Left kidney (tissue), 1 donor: ENCODE measurements at regions not wholly inside any gene's neighbourhood (a gene's known extent, or its start where the extent isn't known, plus 50 kb on each side); places are given as distances from the start of the nearest gene placed in this dataset.
"Not testable (repeated sequence)": the region's sequence is repeated elsewhere in the genome, so short reads cannot be mapped to it uniquely, and the experiment has no call there.

Experiments used
- DNase-seq: peaks from one replicate; pipeline ENCODE4 v3.0.0-alpha.2; 2013

DNA sequence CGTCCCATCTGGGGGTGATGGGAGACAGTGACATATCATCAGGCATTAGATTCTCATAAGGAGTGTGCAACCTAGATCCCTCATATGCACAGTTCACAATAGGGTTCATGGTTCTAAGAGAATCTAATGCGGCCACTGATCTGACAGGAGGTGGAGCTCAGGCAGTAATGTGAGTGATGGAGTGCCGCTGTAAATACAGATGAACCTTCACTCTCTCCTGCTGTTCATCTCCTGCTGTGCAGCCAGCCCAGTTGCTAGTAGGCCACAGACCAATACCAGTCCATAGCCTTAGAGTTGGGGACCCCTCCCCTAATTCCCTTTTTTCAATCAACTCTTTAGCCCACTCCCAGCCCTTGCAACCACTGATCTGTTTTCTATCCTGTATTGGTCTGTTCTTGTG lies 581.1 kb upstream of the AUTS2 start:
- DNase-seq = no peak

DNA sequence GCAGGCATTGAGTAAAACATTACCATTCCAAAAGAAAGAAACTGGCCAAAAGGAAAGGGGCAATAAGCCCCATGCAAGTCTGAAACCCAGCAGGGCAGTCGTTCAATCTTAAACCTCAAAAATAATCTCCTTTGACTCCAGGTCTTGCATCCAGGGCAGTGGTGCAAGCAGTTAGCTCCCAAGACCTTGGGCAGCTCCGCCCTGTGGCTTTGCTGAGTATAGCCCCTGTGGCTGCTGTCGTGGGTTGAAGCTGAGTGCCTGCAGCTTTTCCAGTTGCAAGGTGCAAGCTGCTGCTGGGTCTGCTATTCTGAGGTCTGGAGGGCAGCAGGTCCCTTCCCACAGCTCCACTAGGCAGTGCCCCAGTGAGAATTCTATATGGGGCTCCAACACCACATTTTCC lies 580.1 kb upstream of the AUTS2 start:
- DNase-seq = no peak

DNA sequence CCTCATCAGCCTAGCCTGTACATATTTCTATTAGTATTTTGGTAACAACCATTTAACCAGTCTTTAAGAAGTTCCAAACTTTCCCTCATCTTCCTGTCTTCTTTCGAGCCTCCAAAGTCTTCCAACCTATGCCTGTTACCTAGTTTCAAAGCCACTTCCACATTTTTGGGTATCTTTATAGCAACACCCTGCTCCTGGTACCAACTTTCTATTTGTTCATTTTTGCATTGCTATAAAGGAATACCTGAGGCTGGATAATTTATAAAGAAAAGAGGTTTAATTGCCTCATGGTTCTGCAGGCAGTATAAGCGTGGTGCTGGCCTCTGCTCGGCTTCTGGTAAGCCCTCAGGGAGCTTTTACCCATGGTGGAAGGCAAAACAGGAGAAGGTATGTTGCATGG lies 578.8 kb upstream of the AUTS2 start:
- no peak for DNase-seq

DNA sequence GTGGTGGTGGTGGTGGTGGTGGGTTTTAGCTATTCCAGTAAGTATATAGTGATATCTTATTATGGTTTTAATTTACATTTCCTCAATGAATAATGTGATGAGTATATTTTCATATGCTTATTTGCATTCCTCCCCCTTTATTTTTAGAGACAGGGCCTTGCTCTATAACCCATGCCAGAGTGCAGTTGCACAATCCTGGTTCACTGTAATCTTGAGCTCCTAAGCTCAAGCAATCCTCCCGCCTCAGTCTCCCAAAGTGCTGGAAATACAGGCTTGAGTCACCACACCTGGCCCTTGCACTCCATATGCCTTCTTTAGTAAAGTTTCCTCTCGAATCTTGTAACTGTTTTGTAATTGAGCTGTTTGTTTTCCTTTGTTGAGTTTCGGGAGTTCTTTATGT lies 577.7 kb upstream of the AUTS2 start:
- no peak for DNase-seq

DNA sequence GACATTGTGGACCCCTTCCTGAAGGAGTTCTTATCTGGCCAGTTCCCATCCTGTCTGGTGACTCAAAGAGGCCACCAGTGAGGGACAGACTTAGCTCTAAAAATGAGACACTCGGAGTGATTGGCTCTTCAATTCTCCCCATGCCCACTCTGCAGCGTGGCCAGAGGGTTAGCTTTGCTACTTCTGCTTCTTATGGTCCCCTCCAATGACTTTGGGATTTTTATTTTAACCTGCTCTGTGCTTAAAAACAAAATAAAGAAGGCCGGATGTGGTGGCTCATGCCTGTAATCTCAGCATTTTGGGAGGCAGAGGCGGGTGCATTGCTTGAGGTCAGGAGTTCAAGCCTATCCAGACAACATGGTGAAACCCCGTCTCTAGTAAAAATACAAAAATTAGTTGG lies 573.0 kb upstream of the AUTS2 start:
- DNase-seq = no peak

DNA sequence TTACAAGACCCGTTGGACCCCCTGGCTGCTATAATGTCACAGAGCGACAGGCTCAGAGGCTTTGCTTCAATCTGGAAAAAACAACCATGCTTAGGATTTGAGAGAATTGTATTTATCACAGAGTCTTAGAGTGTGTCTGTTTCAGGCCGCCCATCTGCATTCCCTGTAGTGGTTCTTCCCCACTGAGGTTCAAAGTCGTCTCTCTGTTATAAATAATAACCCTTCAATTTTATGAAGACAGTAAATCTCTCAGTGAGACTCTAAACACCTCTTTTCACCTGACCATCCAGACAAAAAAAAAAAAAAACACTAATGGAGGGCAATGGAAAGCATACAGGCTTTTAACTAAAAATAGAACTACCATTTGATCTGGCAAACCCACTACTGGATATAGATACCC lies 565.4 kb upstream of the AUTS2 start:
- no peak for DNase-seq

DNA sequence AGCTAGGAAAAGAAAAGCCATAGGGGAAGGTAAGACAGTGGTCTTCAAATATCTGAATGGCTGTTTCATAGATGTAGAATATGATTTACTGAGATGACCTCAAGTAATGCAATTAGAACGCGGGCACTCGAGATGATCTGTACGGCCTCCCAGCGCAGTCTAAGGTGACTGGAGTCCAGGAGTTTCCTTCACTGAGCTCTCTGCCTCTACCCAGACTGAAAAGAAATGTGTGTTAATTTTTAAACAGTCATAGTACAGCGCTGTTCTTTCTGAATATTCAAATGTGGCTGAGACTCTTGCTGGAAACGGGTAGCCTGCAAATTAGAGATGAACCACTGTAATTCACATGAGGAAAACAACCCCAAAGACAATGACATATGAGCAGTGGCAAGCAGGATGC lies 562.4 kb upstream of the AUTS2 start:
- DNase-seq = no peak

DNA sequence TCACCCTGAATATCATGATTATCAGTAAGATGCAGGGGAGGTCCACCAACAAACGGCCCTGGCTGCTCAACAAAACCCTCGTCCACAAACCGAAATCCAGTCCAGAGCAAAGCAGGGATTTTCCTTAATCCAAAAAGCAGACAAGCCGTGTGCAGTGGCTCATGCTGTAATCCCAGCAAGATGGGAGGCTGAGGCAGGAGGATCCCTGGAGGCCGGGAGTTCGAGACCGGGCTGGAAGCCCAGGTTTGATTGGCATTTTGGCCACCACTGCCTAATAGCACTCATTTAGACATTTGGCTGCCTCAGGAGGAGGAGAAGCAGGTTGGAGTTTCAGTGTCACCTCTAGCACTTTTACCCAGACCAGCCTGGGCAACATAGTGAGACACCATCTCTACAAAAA lies 562.0 kb upstream of the AUTS2 start:
- no peak for DNase-seq

DNA sequence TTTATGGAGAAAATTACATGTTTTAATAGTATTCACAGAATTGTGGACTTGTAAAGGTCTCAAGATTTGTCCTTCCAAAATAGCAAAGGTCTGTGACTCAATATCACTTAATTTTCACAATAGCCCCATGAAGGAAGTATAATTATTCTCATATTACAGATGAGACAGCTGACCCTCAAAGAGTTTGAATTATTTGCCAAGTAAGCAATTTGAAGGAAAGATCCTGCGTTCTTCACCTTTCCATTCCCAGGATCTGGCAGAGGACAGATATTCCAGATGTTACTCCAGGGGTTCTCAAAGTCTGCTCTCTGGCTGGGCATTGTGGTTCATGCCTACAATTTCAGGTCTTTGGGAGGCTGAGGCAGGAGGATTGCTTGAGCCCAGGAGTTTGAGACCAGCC lies 559.4 kb upstream of the AUTS2 start:
- DNase-seq = no peak

DNA sequence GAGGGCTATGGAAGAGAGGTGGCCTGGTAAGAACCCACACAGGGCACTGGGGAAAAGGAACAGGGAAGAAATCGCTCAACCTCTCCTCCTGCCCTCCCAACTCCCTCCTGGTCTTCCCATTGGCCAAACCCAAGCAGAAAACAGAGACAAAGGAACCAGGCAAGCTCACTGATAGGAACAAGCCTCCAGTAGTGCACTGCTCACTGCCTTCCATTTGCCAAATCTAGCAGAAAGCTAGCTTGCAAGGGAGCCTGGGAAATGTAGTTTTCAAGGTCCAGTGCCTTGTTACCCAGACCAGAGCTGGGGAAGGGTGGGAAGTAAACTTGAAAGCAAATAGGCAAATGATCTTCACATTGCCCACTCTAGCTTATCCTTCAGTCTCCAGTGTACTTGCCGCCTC lies 556.1 kb upstream of the AUTS2 start:
- no peak for DNase-seq

DNA sequence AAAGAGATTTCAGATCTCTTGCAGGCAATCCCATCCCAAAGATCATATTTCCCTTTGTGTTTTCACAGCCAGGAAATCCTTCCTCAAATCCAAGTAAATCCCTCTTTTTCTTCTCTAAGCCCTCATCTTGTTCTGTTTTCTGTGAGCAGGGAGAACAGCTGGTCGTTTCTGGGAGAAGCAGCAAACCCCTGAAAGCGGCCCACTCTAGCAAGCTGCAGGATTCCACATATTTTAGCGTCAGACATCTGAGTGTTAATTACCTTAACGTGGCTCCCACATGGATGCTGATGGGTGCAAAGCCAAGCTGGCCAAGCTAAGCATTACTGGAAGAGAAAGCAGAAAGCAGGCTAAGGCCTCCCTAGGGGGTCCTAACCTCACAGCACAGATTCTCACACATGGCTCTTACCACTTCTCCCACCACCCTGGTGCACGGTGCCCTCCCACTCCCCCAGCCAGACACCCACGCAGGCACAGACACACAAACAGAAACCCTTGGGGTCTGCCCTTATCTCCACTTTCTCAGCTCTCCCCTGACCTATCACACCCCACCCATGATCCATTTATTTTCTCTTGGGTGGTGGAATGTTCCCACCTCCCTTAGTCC lies 551.0 kb upstream of the AUTS2 start:
- no peak for DNase-seq

DNA sequence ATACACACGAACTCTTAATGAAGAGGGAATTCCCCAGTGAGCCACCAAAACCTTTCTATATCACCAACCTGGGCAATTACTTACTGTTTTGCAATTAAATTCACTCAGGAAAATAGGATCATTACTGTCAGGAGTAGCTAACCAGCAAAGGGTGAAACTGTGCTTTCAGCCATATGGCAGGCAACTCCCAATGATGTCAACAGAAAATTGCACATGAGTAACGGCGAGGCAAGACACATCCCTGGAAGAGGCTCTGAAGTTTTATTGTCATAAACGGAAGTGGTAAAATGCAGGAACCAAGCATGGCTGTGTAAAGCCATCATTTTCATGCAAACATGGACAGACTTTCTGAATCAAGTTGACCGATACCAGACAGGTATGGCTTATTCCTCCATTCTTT lies 548.9 kb upstream of the AUTS2 start:
- no peak for DNase-seq

DNA sequence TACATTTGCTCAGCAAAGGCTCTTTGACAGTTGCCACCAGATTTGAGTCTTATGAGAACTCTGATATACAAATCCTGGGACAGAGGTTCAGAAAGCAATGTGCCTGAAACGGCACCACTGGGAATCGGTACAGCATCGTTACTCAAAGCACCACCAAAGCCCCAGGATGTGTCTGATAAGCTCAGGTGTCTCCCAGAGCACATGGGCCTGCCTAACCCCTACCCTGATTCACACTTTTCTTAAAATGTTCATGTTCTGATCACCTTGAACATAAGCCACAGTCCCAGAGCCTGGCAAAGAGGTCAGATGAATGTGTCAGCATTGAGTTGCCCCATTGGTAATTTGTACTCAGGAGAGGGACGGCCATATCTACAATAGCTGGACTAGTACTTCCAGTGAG lies 545.8 kb upstream of the AUTS2 start:
- DNase-seq = no peak

DNA sequence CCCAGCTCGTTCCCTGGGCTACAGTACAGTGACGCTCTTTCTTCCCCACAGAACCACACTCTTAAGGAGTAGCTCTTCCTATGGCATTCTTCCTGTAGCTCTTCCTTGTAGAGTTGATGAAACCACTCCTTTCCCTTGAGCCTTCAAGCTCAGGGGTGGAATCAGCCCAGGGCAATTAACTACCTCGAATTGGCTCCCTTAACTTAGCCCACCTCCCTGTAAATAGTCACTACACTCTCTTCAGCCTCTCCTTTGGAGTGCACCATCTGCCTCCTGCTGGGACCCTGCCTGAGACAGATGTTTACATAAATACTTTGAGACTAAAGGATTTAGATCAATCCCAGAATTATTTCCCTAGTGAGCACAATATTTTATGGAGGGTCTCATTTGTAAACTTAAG lies 537.8 kb upstream of the AUTS2 start:
- no peak for DNase-seq

DNA sequence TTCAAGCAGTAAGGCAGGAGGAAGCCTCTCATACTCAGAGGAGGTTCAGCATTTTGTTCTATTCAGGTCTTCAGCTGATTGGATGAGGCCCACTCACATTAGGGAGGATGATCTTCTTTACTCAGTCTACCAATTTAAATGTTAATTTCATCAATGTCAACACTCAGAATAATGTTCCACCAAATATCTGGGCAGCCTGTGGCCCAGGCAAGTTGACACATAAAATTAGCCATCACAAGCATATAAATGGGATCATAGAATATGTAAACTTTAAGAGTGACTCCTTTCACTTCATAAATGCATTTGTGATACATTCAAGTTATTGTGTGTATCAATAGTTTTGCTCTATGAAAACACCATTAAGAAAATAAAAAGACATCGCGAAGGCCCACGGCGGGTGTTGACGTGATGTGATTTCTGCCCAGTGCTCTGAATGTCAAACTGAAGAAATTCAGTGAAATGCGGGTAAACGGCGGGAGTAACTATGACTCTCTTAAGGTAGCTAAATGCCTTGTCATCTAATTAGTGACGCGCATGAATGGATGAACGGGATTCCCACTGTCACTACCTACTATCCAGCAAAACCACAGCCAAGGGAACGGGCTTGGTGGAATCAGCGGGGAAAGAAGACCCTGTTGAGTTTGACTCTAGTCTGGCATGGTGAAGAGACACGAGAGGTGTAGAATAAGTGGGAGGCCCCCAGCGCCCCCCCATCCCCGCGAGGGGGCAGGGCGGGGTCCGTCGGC lies 536.1 kb upstream of the AUTS2 start:
- no peak for DNase-seq

DNA sequence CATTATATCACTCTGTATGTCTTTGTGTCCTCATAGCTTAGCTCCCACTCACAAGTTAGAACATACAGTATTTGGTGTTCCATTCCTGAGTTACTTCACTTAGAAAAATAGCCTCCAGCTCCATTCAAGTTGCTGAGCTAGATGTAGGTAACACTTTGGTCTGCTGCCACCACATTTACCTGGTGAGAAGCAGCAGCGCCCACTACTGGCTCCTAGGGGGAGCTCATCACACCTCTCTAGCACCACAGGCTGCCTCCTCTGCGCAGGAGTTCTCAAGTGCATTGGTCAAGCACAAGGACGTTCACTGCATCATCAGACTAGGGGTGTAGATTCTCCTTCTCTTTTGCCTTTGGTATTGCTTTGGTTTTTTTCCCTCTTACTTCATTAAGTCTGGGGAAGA lies 530.9 kb upstream of the AUTS2 start:
- DNase-seq = no peak

DNA sequence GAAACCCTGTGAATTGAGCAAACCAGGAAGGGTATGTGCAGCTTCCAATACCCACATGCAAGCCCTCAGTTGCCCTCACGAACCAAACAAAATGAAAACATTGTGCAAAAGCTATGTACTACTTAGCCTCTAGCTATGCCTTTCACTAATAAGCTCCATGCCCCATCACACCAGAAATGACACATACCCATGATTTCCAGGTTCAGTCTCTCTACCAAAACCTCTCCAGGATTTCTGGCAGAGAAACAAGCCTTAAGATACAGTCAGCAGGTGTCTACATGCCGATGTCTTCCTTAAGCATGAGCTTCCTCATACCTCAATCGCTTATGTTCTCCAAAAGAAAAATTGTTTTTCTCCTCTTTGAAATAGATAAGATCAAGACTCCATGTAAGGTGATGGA lies 527.8 kb upstream of the AUTS2 start:
- DNase-seq = no peak

DNA sequence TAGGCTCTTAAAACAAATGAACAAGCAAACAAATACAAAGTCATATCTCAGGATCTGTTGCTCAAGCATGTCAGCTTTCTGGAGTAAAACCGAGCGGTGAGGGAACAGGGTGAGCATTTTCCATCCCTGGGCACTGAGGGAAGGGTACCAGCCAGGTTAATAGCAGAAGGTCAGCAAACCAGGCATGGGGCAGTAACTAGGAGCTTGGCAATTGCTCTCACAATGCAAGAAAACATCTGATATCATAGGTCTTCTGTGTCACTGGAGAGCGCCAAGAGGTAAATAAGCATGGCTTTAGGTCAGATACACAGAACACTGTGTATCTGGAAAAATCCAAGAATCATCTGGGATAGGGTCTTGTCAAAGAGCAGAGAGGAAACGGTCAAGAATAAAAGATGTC lies 521.7 kb upstream of the AUTS2 start:
- DNase-seq = no peak

DNA sequence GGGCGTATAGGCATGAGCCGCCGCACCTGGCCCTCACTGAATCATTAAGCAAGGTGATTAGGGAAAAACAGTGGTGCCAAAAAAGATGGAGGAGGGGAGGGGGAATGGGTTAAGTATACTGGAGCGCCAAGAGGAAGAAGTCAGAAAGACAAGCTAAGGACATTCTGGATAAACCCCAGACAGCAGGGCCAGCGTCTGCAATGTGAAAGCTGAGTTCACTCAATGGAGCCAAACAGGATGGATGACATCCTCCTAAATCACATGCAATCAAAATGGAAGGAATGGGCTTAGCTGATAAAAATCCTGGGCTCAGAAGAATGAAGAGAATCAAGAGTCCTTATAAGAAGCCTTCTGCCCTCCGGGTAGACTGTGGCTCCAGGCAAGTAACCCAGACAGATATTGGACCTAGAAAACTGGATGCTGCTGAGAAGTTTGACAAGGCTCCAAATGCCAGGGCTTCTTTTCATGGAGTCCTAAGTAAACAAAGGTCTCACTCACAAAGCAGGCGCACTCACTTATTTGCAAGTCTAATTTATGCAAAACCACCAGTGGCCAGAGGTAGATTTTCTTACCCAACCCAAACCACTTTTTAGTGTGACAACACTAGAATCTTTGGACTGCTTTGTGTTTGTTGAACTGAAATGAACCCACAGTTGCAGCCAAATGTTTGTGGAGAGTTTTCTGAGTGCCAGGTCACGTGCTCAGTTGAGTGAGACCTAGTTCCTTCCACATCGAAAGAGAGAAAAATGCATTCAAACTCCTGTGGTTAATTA lies 519.1 kb upstream of the AUTS2 start:
- DNase-seq = no peak

DNA sequence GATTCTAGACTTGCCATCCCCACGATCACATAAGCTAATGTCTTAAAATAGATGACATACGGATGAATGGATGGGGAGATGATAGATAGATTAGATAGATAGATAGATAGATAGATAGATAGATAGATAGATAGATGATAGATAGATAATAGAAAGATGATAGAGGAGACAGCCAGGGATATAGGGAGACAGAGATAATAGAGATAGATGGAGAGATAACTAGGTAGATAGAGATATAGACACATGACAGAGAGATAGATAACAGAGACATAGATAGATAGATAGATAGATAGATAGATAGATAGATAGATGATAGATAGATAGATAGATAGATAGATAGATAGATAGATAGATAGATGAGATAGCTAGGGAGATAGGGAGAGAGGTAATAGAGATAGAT lies 511.0 kb upstream of the AUTS2 start:
- DNase-seq = not testable (repeated sequence)

DNA sequence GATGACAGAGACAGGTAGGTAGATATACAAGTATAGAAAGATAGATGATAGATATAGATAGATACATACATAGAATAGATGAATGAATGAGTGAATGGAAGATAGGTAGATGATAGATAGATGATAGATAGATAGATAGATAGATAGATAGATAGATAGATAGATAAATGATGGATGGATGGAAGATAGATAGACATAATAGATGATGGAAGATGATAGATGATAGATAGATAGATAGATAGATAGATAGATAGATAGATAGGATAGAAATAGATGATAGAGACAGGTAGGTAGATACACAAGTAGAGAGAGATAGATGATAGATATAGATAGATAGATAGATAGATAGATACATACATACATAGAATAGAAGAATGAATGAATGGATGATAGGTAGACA lies 510.1 kb upstream of the AUTS2 start:
- no peak for DNase-seq

DNA sequence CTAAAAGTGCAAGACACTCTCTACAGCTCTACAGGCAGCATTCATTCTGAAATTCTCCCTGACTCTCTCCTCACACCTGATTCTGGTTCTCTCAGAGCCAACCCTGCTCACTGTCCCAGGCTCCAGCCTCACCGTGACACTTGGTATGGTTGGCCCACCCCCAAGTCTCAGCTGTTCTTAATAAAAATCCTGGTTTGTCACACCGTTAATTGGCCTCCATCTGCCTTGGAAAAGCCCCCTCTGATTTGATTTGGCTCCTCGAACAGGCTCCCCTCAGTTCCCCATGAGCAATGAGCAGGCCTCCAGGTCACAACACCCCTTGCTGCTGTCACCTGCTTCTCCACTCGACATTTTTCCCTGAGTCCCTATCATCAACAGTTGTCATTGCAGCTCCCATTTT lies 507.3 kb upstream of the AUTS2 start:
- DNase-seq = no peak

DNA sequence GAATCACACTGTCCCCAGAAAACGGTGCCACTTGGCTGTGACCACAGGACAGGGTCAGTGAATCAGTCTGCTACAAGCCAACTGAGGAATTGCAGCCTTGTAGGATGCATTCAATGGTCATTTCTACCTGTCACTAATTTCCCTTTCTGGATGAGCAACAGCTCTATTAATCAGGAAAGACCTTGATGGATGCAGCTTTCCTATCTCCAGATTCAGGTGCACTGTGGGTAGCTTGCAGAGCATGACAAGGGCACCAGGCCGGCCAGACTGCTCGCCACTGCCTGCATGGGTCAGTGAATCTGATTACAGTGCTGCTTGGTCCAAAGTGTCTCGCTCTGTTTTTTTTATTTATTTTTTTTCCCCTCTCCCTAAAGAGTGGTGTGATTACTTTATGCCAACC lies 506.8 kb upstream of the AUTS2 start:
- DNase-seq = no peak

DNA sequence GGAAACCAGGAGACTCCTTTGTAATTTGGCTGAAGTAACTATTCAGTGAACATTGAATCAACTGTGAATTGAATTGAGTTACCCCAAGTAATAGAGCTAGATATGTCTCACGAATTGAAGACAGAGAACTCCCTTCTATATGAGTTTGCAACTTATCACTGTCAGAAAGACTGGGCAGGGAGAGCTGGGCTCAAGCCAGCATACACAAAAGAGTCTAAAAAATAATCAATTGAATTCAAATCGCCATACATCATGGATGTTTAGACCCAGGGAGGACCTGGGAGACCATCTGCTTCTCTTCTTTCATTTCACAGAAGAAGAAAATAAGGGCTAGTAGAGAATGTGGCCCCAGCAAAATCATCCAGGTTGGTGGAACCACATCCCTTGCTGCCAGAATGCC lies 503.1 kb upstream of the AUTS2 start:
- DNase-seq = no peak
